Vagina (tissue), 2 donors: ENCODE measurements at regions not wholly inside any gene's neighbourhood (a gene's known extent, or its start where the extent isn't known, plus 50 kb on each side); places are given as distances from the start of the nearest gene placed in this dataset.

Experiments used
- CTCF ChIP-seq, 3 experiments: fragments of 450-650 bp in 2 of 3; fragments of 200-600 bp in 1 of 3; sonication (generic) in 1 of 3; IDR thresholded peaks; one replicate each; pipeline ENCODE4 v1.5.1; 2017 to 2019; ENCODE audit warnings: antibody characterized with exemption in 3 of 3, mild to moderate bottlenecking in 2 of 3, moderate library complexity in 2 of 3
- POLR2A ChIP-seq, 2 donors: fragments of 450-650 bp; IDR thresholded peaks; one replicate each; pipeline ENCODE4 v1.6.1; 2017; ENCODE audit warnings: antibody characterized with exemption in 2 of 2, mild to moderate bottlenecking in 2 of 2, moderate library complexity in 2 of 2
- POLR2AphosphoS5 ChIP-seq, 2 donors: sonication (generic); formaldehyde crosslinking; IDR thresholded peaks; one replicate each; pipeline ENCODE4 v1.9.0; 2017; ENCODE audit warnings: antibody characterized with exemption in 2 of 2, mild to moderate bottlenecking in 2 of 2, low read depth in 1 of 2; ENCODE audit not compliant: insufficient read depth in 1 of 2

GRCh38 chr17:63295839-63296590, 150.1 kb downstream of the CYB561 start:
- TF ChIP-seq CTCF (IDR thresholded peaks at IDR 0.05) (no peak), POLR2AphosphoS5 (IDR thresholded peaks at IDR 0.05; ENCODE audit: insufficient read depth in 1 of 2, low read depth in 1 of 2) (no peak), POLR2A (IDR thresholded peaks at IDR 0.05) (no peak)
